Adrenal gland (tissue), 5 donors: ENCODE measurements at regions not wholly inside any gene's neighbourhood (a gene's known extent, or its start where the extent isn't known, plus 50 kb on each side); places are given as distances from the start of the nearest gene placed in this dataset.

ENCODE experiments used
- CTCF ChIP-seq, 6 experiments: fragments of 450-650 bp in 4 of 6; fragments of 200-600 bp in 2 of 6; sonication (generic) in 1 of 6; IDR thresholded peaks; 1 replicate in 5 of 6; 2 replicates in 1 of 6; pipeline versions ENCODE4 v1.5.1 to v1.8.0; 2016 to 2021; ENCODE audit warnings: antibody characterized with exemption in 6 of 6, mild to moderate bottlenecking in 2 of 6, moderate library complexity in 1 of 6
- POLR2A ChIP-seq, 2 donors: fragments of 450-650 bp; IDR thresholded peaks; one replicate each; pipeline ENCODE4 v1.6.1; 2017; ENCODE audit warnings: antibody characterized with exemption in 2 of 2, mild to moderate bottlenecking in 2 of 2, moderate library complexity in 1 of 2
- donor health status: DM: no; HTN: no; CAD: no.

- TF ChIP-seq CTCF (IDR thresholded peaks at IDR 0.05) (no peak), POLR2A (IDR thresholded peaks at IDR 0.05) (no peak)
Measured at GRCh38 chr4:8738471-8738931, 133.1 kb downstream of the HMX1 start.
